ENCODE measurements at regions not wholly inside any gene's neighbourhood (a gene's known extent, or its start where the extent isn't known, plus 50 kb on each side); places are given as distances from the start of the nearest gene placed in this dataset.
"Not testable (repeated sequence)": the region's sequence is repeated elsewhere in the genome, so short reads cannot be mapped to it uniquely, and the experiment has no call there.

- no peak for TF ChIP-seq CTCF (IDR thresholded peaks at IDR 0.05; ENCODE audit: control insufficient read depth, insufficient read depth, low read depth, low read length, missing control alignments)
- no peak for DNase-seq (ENCODE audit: low read depth)
- H3K4me3 ChIP-seq (ENCODE audit: control insufficient read depth, low read depth, low read length): no peak overlapping the region
These were observed 185.8 kb upstream of the ROBO1 start for GRCh38 chr3:79953591-79954101.

GRCh38 chr3:79951426-79951825 is 183.6 kb upstream of the ROBO1 start:
- not testable (repeated sequence) for DNase-seq (ENCODE audit: low read depth); H3K4me3 ChIP-seq (ENCODE audit: control insufficient read depth, low read depth, low read length)

- DNase-seq (ENCODE audit: low read depth): no peak
- no peak for TF ChIP-seq CTCF (IDR thresholded peaks at IDR 0.05; ENCODE audit: control insufficient read depth, insufficient read depth, low read depth, low read length, missing control alignments)
- H3K4me3 ChIP-seq (ENCODE audit: control insufficient read depth, low read depth, low read length): no peak overlapping the region
These were observed 180.2 kb upstream of the ROBO1 start for GRCh38 chr3:79947957-79948356.

GRCh38 chr3:79947469-79947868 is 179.7 kb upstream of the ROBO1 start:
- no peak for TF ChIP-seq CTCF (IDR thresholded peaks at IDR 0.05; ENCODE audit: control insufficient read depth, insufficient read depth, low read depth, low read length, missing control alignments)
- H3K4me3 ChIP-seq (ENCODE audit: control insufficient read depth, low read depth, low read length): no peak overlapping the region
- no peak for DNase-seq (ENCODE audit: low read depth)

- H3K4me3 ChIP-seq (ENCODE audit: control insufficient read depth, low read depth, low read length): no peak overlapping the region
- DNase-seq (ENCODE audit: low read depth): no peak
- TF ChIP-seq CTCF (IDR thresholded peaks at IDR 0.05; ENCODE audit: control insufficient read depth, insufficient read depth, low read depth, low read length, missing control alignments): no peak
These were observed 169.8 kb upstream of the ROBO1 start for GRCh38 chr3:79937567-79937966.

GRCh38 chr3:79930196-79930595 is 162.4 kb upstream of the ROBO1 start:
- TF ChIP-seq CTCF (IDR thresholded peaks at IDR 0.05; ENCODE audit: control insufficient read depth, insufficient read depth, low read depth, low read length, missing control alignments): no peak
- H3K4me3 ChIP-seq (ENCODE audit: control insufficient read depth, low read depth, low read length): no peak overlapping the region
- no peak for DNase-seq (ENCODE audit: low read depth)

GRCh38 chr3:79928687-79929408 is 161.1 kb upstream of the ROBO1 start:
- no peak for DNase-seq (ENCODE audit: low read depth)
- no peak overlapping the region for H3K4me3 ChIP-seq (ENCODE audit: control insufficient read depth, low read depth, low read length)
- no peak for TF ChIP-seq CTCF (IDR thresholded peaks at IDR 0.05; ENCODE audit: control insufficient read depth, insufficient read depth, low read depth, low read length, missing control alignments)
